Astrocyte (in vitro differentiated cells and primary cell): ENCODE measurements at regions not wholly inside any gene's neighbourhood (a gene's known extent, or its start where the extent isn't known, plus 50 kb on each side); places are given as distances from the start of the nearest gene placed in this dataset.

Experiments used
- DNase-seq: peaks from one replicate; pipeline ENCODE4 v3.0.0-alpha.2; 2010; ENCODE audit warnings: low read depth
- FAIRE-seq: peaks from 2 replicates; lab custom pipeline; 2011; peaks lifted over from hg19 to GRCh38; lab: Jason Lieb, UNC
- H2AFZ ChIP-seq: 2 replicates; pipeline ENCODE4 v1.6.0; 2012; ENCODE audit warnings: low read depth, low read length, inconsistent platforms
- H3K27ac ChIP-seq: 2 replicates; pipeline ENCODE4 v1.5.1; 2011; ENCODE audit warnings: low read depth, low read length, inconsistent platforms
- H3K27me3 ChIP-seq: 2 replicates; pipeline ENCODE4 v1.6.0; 2011; ENCODE audit warnings: low read length, inconsistent platforms; ENCODE audit not compliant: insufficient read depth
- H3K36me3 ChIP-seq: 2 replicates; pipeline ENCODE4 v1.5.1; 2011; ENCODE audit warnings: low read length, inconsistent platforms; ENCODE audit not compliant: insufficient read depth
- H3K4me1 ChIP-seq: 2 replicates; pipeline ENCODE4 v1.5.1; 2011; ENCODE audit warnings: low read length, inconsistent platforms; ENCODE audit not compliant: insufficient read depth
- H3K4me2 ChIP-seq: 2 replicates; pipeline ENCODE4 v1.6.0; 2012; ENCODE audit warnings: low read length, inconsistent platforms
- H3K4me3 ChIP-seq: 2 replicates; pipeline ENCODE4 v1.5.1; 2011; ENCODE audit warnings: low read depth, mild to moderate bottlenecking, low read length, inconsistent platforms; ENCODE audit not compliant: insufficient read depth
- H3K79me2 ChIP-seq: 2 replicates; pipeline ENCODE4 v1.6.0; 2012; ENCODE audit warnings: mild to moderate bottlenecking, low read length, inconsistent platforms; ENCODE audit not compliant: insufficient read depth
- H3K9ac ChIP-seq: 2 replicates; pipeline ENCODE4 v1.6.0; 2012; ENCODE audit warnings: mild to moderate bottlenecking, low read length, inconsistent platforms
- H3K9me3 ChIP-seq: 2 replicates; pipeline ENCODE4 v1.5.1; 2012; ENCODE audit warnings: low read depth, mild to moderate bottlenecking, low read length, inconsistent platforms; ENCODE audit not compliant: insufficient read depth
- H4K20me1 ChIP-seq: 2 replicates; pipeline ENCODE4 v1.6.0; 2012; ENCODE audit warnings: low read length, inconsistent platforms; ENCODE audit not compliant: insufficient read depth
- H3K27ac Mint-ChIP-seq: one replicate; pipeline ENCODE4 v1.8.0; 2021; ENCODE audit warnings: mild to moderate bottlenecking, mixed read lengths; ENCODE audit not compliant: unreplicated experiment
- H3K27me3 Mint-ChIP-seq: one replicate; pipeline ENCODE4 v1.8.0; 2021; ENCODE audit warnings: low read depth, mixed read lengths; ENCODE audit not compliant: unreplicated experiment
- H3K36me3 Mint-ChIP-seq: one replicate; pipeline ENCODE4 v1.8.0; 2021; ENCODE audit warnings: low read depth, mixed read lengths; ENCODE audit not compliant: unreplicated experiment
- H3K4me1 Mint-ChIP-seq: one replicate; pipeline ENCODE4 v1.8.0; 2021; ENCODE audit warnings: low read depth, mixed read lengths; ENCODE audit not compliant: unreplicated experiment
- H3K4me3 Mint-ChIP-seq: one replicate; pipeline ENCODE4 v1.8.0; 2021; ENCODE audit warnings: mild to moderate bottlenecking, moderate library complexity, mixed read lengths; ENCODE audit not compliant: unreplicated experiment
- H3K9me3 Mint-ChIP-seq: one replicate; pipeline ENCODE4 v1.8.0; 2021; ENCODE audit warnings: mild to moderate bottlenecking, mixed read lengths; ENCODE audit not compliant: unreplicated experiment
- CTCF ChIP-seq: IDR thresholded peaks from 2 replicates; pipeline ENCODE4 v1.5.1; 2011; ENCODE audit warnings: low read depth, mild to moderate bottlenecking, inconsistent platforms, low read length, moderate library complexity; ENCODE audit not compliant: insufficient read depth
- EZH2 ChIP-seq: IDR thresholded peaks from 2 replicates; pipeline ENCODE4 v1.6.1; 2012; ENCODE audit warnings: mild to moderate bottlenecking, low read length, inconsistent platforms; ENCODE audit not compliant: insufficient read depth

DNA sequence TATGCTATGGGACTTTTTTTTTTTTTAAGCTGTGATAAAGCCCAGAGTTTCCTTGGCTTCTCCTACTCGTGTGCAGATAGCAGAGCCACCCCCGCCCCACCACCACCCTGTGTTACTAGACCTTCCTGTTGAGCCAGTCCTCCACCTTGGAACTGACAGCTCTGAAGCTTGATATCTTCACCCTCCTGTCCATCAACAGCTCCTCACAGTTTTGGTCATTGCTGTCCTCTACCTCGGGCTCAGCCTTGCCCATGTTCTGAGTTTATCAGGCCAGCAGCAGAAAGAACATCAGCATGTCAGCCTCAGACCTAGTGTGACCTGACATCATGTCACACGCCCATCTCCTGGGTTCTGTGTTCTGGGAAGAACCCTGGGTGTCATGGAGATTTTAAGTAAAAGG, 167.1 kb upstream of the RAI14 start:
- Histone ChIP-seq H3K4me3 (no peak overlapping the region), H3K9me3 (no peaks in the 10 kb centered on the region), H3K36me3 (no peaks in the 10 kb centered on the region), H3K27ac (no peak overlapping the region), H3K4me2 (no peak overlapping the region), H3K27me3 (no peaks in the 10 kb centered on the region), H3K9ac (no peak overlapping the region), H3K79me2 (no peaks in the 10 kb centered on the region), H2AFZ (no peak overlapping the region), H4K20me1 (no peaks in the 10 kb centered on the region), H3K4me1 (peaks cover 32% of the 10 kb centered on the region)
- FAIRE-seq (no peak), DNase-seq (no peak)
- H3K36me3 Mint-ChIP-seq, result no peaks in the 10 kb centered on the region
- peaks cover 42% of the 10 kb centered on the region for H3K4me1 Mint-ChIP-seq
- no peaks in the 10 kb centered on the region for H3K9me3 Mint-ChIP-seq
- H3K4me3 Mint-ChIP-seq, result no peak overlapping the region
- no peak overlapping the region for H3K27ac Mint-ChIP-seq
- no peaks in the 10 kb centered on the region for H3K27me3 Mint-ChIP-seq
- TF ChIP-seq CTCF (no peak), EZH2 (no peak)

DNA sequence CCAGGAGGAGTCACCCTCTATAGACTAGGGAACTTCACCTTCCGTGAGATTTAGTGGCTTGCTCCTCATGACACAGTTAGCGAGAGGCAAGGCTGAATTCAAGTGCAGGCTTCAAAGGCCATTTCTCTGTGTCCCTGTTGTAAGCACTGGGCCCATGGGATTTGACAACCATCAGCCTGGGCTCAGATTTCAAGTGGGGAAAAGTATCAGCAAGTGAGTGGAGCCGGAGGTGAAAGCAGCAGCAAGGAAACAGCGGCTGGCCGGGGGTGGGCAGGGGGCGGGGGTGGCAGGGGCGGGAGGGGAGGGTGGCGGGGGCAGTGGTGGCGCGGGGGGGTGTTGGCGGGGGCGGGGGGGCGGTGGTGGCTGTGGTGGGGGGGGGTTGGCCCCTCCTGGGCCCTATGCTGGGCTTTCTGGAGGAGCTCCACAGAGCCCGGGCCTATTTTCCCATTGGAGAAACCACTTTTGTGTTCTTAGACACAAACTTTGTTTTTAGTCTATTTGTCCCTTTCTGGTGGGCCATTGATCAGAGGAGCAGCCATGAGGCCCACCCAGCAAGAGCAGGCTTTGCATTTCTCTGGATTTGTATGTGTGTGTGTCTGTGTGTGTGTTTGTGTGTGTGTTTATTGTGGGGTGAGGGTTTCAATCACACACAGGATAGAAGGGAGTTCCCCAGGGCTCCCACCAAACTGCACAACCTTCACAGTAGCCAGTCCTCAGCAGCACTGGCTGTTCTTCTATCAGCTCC, 165.4 kb upstream of the RAI14 start:
- Histone ChIP-seq H3K9me3 (peaks cover 3% of the 10 kb centered on the region), H4K20me1 (no peaks in the 10 kb centered on the region), H3K79me2 (no peaks in the 10 kb centered on the region), H2AFZ (peak overlapping the region; percentile 66), H3K4me1 (peaks cover 25% of the 10 kb centered on the region), H3K4me3 (no peak overlapping the region), H3K4me2 (no peak overlapping the region), H3K9ac (no peak overlapping the region), H3K27ac (no peak overlapping the region), H3K36me3 (no peaks in the 10 kb centered on the region), H3K27me3 (no peaks in the 10 kb centered on the region)
- Mint-ChIP-seq H3K36me3 (no peaks in the 10 kb centered on the region), H3K4me3 (no peak overlapping the region), H3K27ac (peak overlapping the region; percentile 73), H3K27me3 (no peaks in the 10 kb centered on the region), H3K9me3 (peaks cover 7% of the 10 kb centered on the region), H3K4me1 (peaks cover 33% of the 10 kb centered on the region)
- FAIRE-seq, result no peak
- no peak for DNase-seq
- no peak for TF ChIP-seq CTCF
- no peak for TF ChIP-seq EZH2

GRCh38 chr5:34491251-34491620, 164.9 kb upstream of the RAI14 start:
- H3K4me2 ChIP-seq, result no peak overlapping the region
- H3K9ac ChIP-seq, result no peak overlapping the region
- H3K36me3 ChIP-seq, result no peaks in the 10 kb centered on the region
- TF ChIP-seq EZH2 (no peak), CTCF (no peak)
- H3K27ac ChIP-seq, result no peak overlapping the region
- peaks cover 24% of the 10 kb centered on the region for H3K4me1 ChIP-seq
- H3K9me3 ChIP-seq, result peaks cover 3% of the 10 kb centered on the region
- Mint-ChIP-seq H3K4me1 (peaks cover 30% of the 10 kb centered on the region), H3K27me3 (no peaks in the 10 kb centered on the region), H3K36me3 (no peaks in the 10 kb centered on the region), H3K9me3 (peaks cover 7% of the 10 kb centered on the region), H3K27ac (peak overlapping the region; percentile 73), H3K4me3 (no peak overlapping the region)
- H4K20me1 ChIP-seq, result no peaks in the 10 kb centered on the region
- H3K4me3 ChIP-seq, result no peak overlapping the region
- DNase-seq, result no peak
- FAIRE-seq, result no peak
- peak overlapping the region; percentile 44 for H2AFZ ChIP-seq
- H3K79me2 ChIP-seq, result no peaks in the 10 kb centered on the region
- no peaks in the 10 kb centered on the region for H3K27me3 ChIP-seq
